Germinal center (tissue), 1 donor: ENCODE measurements at regions not wholly inside any gene's neighbourhood (a gene's known extent, or its start where the extent isn't known, plus 50 kb on each side); places are given as distances from the start of the nearest gene placed in this dataset.
"Not testable (repeated sequence)": the region's sequence is repeated elsewhere in the genome, so short reads cannot be mapped to it uniquely, and the experiment has no call there.

Experiments
- DNase-seq: peaks from one replicate; pipeline ENCODE4 v3.0.0; 2012; ENCODE audit warnings: mixed read lengths, low spot score

DNA sequence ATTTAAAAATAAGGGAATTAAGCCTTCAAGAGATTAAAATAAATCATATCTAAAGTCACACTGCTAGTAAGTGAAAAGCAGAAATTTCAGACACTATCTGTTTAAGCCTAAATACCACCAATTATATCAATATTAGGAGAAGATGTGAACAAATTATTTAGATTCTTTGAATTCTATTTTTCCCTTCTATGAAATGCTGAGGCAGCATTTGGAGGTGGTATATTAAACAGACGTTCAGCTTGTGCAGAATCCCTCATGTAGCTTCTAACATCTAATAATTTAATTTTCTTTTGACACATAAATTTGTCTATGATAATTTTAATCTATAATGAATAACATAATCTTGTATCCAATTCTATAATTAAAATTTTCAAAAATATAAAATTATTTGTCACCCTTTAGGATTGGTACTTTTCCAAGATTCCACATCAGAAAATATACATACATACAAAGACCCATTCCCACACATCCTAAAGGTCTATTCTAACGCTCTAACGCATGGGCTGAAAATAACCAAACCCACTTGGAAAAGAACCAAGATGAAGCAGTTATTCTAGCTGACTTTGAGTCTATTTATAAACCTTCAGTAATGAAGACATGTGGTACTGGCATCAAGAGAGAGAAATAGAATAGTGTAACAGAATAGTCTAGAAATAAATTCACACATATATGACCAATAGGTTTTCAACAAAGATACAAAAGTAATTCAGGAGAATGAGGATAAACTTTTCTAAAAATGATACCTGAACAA, 751.8 kb downstream of the GALC start:
- no peak for DNase-seq

DNA sequence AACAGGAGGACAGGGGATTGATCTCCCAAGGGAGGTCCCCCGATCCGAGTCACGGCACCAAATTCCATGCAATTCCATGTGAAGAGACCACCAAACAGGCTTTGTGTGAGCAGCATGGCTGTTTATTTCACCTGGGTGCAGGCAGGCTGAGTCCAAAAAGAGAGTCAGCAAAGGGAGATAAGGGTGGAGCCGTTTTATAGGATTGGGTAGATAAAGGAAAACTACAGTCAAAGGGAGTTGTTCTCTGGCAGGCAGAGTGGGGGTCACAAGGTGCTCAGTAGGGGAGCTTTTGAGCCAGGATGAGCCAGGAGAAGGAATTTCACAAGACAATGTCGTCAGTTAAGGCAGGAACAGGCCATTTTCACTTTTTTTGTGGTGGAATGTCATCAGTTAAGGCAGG, 752.7 kb downstream of the GALC start:
- not testable (repeated sequence) for DNase-seq

DNA sequence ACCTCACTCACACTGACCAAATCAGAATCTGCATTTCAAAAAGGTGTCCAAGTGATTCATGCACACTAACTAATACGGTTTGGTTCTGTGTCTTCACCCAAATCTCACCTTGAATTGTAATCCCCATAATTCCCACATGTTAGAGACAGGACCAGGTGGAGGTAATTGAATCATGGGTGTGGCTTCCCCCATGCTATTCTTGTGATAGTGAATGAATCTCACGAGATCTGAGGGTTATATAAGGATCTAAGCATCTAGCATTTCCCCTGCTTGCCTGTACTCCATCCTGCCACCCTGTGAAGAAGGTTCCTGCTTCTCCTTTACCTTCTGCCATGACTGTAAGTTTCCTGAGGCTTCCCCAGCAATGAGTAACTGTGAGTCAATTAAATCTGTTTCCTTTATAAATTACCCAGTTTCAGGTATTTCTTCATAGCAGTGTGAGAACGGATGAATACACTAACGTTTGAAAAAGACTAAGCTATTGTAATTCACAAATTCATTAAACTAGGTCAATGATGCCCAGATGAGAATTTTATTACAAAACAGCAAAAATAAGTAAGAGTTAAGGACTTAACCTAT, 759.1 kb downstream of the GALC start:
- no peak for DNase-seq

GRCh38 chr14:87233266-87233665, 759.7 kb downstream of the GALC start:
- DNase-seq, result no peak

GRCh38 chr14:87231336-87232026, 761.5 kb downstream of the GALC start:
- no peak for DNase-seq

DNA sequence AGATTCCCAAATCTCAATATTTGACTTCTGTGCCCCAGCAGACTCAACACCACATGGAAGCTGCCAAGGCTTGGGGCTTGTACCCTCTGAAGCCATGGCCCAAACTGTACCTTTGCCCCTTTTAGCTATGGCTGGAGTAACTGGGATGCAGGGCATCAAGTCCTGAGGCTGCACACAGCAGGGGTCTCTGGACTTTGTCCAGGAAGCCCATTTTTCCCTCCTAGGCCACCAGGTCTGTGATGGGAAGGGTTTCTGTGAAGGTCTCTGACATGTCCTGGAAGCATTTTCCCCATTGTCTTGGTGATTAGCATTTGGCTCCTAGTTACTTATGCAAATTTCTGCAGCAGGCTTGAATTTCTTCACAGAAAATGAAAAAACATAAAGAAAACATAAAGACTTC, 762.3 kb downstream of the GALC start:
- DNase-seq, result no peak

- DNase-seq, result no peak
Measured at GRCh38 chr14:87229131-87229530, 763.9 kb downstream of the GALC start.

DNA sequence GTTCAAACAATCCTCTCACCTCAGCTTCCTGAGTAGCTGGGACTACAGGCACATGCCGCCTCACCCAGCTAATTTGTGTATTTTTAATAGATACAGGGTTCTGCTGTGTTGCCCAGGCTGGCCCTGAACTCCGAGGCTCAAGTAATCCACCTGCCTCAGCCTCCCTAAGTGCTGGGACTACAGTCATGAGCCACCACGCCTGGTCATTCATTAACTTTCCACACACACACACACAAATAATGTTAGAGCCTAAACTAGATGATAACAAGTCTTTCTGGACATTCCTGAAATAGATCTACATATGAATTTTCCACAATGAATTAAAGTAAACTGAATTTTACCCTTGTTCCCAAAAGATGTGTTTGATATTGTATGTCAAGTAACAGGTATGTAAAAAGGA, 776.0 kb downstream of the GALC start:
- no peak for DNase-seq

DNA sequence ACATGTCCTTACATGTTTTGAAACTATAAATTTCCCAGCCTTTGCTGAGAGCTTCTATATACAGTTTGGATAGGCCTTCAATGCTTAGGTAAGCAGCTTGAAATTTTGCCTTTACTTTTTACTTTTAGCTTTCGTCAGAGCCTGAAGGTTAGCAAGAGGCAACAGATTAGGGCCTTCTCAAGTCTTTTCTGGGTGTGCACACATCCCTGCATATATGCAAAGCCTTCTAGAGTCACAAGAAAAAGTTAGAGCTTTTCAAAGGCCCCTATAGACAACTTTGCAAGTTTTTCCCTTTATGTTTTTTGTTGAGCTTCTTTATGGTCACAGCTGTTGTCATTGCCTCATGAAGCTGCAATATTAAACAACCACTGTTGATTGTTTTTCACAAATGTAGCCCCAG, 778.4 kb downstream of the GALC start:
- no peak for DNase-seq

GRCh38 chr14:87207756-87208155, 785.2 kb downstream of the GALC start:
- no peak for DNase-seq

DNA sequence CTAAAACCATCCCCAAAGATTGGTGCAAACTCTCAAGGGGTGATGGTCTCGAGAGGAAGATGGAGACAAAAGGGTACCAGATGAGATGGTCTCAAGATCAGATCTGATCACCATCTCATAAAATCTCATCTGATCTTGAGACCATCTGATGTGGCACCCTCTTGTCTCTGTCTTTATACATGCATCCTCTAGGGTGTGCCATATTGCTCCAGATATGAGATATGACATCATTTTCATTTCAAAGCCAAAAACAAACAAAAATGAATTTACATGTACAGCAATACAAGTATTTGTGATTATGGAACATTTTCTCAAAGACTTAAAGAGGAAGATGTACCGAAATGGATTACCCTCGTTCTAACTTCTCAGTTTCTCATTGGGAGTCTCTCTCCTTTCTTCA, 787.2 kb downstream of the GALC start:
- DNase-seq, result no peak

- no peak for DNase-seq
Measured at GRCh38 chr14:87203346-87203745, 789.6 kb downstream of the GALC start.

- no peak for DNase-seq
Measured at GRCh38 chr14:87199381-87199780, 793.6 kb downstream of the GALC start.

GRCh38 chr14:87196436-87196835, 796.5 kb downstream of the GALC start:
- no peak for DNase-seq

GRCh38 chr14:87187786-87188185, 805.2 kb downstream of the GALC start:
- DNase-seq, result no peak

GRCh38 chr14:87186737-87187136, 806.2 kb downstream of the GALC start:
- DNase-seq, result no peak

DNA sequence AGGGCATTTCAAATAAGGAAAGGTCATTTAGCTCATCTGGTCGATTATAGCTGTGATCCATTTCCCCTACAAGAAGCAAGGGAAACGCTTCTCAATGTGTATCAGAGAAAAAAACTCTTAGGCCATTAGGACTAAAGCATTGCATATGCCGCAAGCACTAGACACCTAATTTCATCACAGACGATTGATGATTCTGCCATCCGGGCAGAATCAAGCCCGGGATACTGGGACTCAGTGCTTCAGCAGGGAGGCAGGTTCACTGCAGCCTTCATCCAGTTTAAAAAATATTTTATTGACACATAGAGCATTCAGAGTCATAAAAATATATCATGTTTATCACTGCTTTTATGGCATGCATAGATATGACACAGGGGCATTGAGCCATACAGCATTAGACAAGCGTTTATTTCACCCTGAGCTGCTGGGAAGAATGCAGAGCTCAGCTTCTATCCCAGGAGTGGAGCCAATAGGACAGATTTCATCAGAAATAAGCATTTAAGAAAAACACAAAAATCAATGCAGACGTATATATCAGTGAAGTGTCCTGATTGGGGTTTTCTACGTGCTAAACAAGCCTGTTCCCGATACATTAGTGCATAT, 806.9 kb downstream of the GALC start:
- no peak for DNase-seq

DNA sequence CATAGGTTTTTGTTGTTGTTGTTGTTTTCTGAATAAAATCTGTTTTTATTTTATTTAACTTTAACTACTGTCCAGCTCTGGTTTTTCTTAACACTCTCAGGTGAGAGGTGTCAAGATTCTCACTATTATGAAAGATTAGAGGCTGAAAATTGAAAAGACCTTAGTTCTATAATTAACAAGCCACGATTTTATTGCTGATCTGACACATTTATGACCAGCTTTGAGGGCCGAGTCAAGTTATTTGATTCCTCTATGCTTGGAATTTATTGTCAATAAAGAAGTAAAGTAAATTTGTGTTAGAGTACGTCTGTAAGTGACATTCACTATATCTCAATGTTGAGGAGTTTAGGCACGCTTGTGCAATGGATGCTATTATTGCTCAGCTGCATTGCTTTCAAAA, 808.8 kb downstream of the GALC start:
- no peak for DNase-seq

- DNase-seq, result no peak
Measured at GRCh38 chr14:87181288-87181687, 811.7 kb downstream of the GALC start.

DNA sequence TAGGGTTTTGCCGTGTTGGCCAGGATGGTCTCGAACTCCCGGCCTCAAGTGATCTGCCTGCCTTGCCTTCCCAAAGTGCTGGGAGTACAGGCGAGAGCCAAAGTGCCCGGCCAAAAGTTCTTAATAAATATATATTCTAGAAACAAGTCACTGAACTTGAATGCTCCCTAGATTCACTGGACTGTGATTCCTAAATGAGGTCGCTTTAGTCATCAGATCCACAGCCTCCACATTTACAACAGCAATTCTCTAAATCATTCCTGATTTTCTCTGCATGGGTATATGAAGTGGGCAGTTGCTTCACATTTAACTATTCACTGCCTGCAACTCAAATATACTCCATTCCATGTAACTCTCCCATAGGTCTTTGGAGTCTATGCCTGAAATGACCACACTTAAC, 813.0 kb downstream of the GALC start:
- no peak for DNase-seq

DNA sequence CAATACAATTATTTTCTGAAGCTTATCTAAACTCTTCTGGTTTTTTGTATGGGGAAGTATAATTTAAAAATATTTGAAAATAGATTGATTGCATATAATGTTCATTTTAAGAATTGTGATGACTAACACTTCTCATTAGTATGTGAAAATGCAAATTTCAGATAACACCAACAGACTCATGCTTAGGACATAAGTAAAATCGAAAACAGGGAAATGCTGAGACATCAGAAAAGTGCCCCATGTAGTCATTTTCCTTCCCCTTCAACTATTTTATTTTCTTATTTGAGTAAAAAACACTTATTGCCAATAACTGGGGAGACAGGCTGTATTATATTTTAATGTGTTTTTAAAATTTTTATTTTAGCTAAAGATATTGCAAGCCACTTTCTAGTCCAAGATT, 814.7 kb downstream of the GALC start:
- no peak for DNase-seq

DNA sequence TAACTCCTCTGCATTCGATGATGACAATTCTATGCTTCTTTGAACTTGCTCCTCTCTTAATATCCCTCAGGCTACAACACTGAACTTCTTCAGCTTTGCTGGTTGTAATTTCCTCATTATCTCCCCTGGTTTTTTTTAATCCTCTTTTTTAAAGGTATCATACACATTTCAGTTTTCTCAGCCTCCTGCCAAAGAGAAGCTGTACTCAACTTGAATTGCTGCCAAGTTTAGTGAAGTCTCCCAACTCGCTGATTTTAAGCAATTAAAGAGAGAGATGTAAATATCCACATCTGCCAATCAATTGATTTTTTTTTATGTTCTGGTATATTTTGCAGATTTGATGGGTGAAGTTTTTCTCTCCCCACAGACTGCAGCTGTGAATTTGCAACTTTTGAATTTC, 817.8 kb downstream of the GALC start:
- DNase-seq, result no peak

- no peak for DNase-seq
Measured at GRCh38 chr14:87171141-87171540, 821.8 kb downstream of the GALC start.
